ENCODE measurements at regions not wholly inside any gene's neighbourhood (a gene's known extent, or its start where the extent isn't known, plus 50 kb on each side); places are given as distances from the start of the nearest gene placed in this dataset.

- Histone ChIP-seq H3K27me3 (ENCODE audit: control insufficient read depth in 4 of 4, insufficient read depth in 4 of 4, low read length in 3 of 4) (no peaks in the 10 kb centered on the region), H3K4me3 (ENCODE audit: low read depth in 1 of 3, low read length in 3 of 3) (no peak overlapping the region), H3K4me1 (ENCODE audit: control insufficient read depth in 4 of 4, insufficient read depth in 4 of 4, low read length in 3 of 4) (no peaks in the 10 kb centered on the region), H3K27ac (ENCODE audit: low read depth in 1 of 2, low read length in 2 of 2) (no peak overlapping the region), H3K36me3 (ENCODE audit: control insufficient read depth in 4 of 4, insufficient read depth in 3 of 4, low read depth in 1 of 4, low read length in 3 of 4) (no peaks in the 10 kb centered on the region), H3K9me3 (ENCODE audit: control insufficient read depth in 4 of 4, low read length in 3 of 4) (no peaks in the 10 kb centered on the region), H3K9ac (ENCODE audit: low read depth in 1 of 2, low read length in 2 of 2) (no peak overlapping the region)
- 82% methylated on average over 1 of the region's 1 CpG for WGBS
- no peak for DNase-seq (ENCODE audit: low spot score)
- TF ChIP-seq YY1 (IDR thresholded peaks at IDR 0.05) (no peak), HNF4G (IDR thresholded peaks at IDR 0.05) (no peak), CTCF (IDR thresholded peaks at IDR 0.05; ENCODE audit: low read depth, low read length, missing input control) (no peak), MAX (IDR thresholded peaks at IDR 0.05) (no peak), RXRA (IDR thresholded peaks at IDR 0.05) (no peak), TAF1 (conservative IDR thresholded peaks at IDR 0.05) (no peak), FOXA2 (IDR thresholded peaks at IDR 0.05) (no peak), FOXA1 (IDR thresholded peaks at IDR 0.05) (no peak), JUND (IDR thresholded peaks at IDR 0.05) (no peak), GABPA (IDR thresholded peaks at IDR 0.05 in 1 of 2, conservative IDR thresholded peaks at IDR 0.05 in 1 of 2) (no peak), NR2F2 (IDR thresholded peaks at IDR 0.05) (no peak), EGR1 (IDR thresholded peaks at IDR 0.05; ENCODE audit: low read depth in 2 of 2) (no peak)
Observed at GRCh38 chr5:154129921-154130320, 60.6 kb upstream of the GALNT10 start.

- H3K4me3 ChIP-seq (ENCODE audit: low read depth in 1 of 3, low read length in 3 of 3), result no peak overlapping the region
- no peaks in the 10 kb centered on the region for H3K9me3 ChIP-seq (ENCODE audit: control insufficient read depth in 4 of 4, low read length in 3 of 4)
- H3K27ac ChIP-seq (ENCODE audit: low read depth in 1 of 2, low read length in 2 of 2), result no peak overlapping the region
- no peak for DNase-seq (ENCODE audit: low spot score)
- H3K9ac ChIP-seq (ENCODE audit: low read depth in 1 of 2, low read length in 2 of 2), result no peak overlapping the region
- no peaks in the 10 kb centered on the region for H3K27me3 ChIP-seq (ENCODE audit: control insufficient read depth in 4 of 4, insufficient read depth in 4 of 4, low read length in 3 of 4)
- H3K4me1 ChIP-seq (ENCODE audit: control insufficient read depth in 4 of 4, insufficient read depth in 4 of 4, low read length in 3 of 4), result no peaks in the 10 kb centered on the region
- no peaks in the 10 kb centered on the region for H3K36me3 ChIP-seq (ENCODE audit: control insufficient read depth in 4 of 4, insufficient read depth in 3 of 4, low read depth in 1 of 4, low read length in 3 of 4)
- 62% methylated on average over 5 of the region's 5 CpGs for whole genome bisulfite sequencing
- TF ChIP-seq CTCF (IDR thresholded peaks at IDR 0.05; ENCODE audit: low read depth, low read length, missing input control) (no peak), FOXA2 (IDR thresholded peaks at IDR 0.05) (no peak), RXRA (IDR thresholded peaks at IDR 0.05) (no peak), ATF3 (IDR thresholded peaks at IDR 0.05) (no peak), RAD21 (IDR thresholded peaks at IDR 0.05) (no peak)
Observed at GRCh38 chr5:154131817-154132216, 58.7 kb upstream of the GALNT10 start.

- Histone ChIP-seq H3K9me3 (ENCODE audit: control insufficient read depth in 4 of 4, low read length in 3 of 4) (no peaks in the 10 kb centered on the region), H3K4me1 (ENCODE audit: control insufficient read depth in 4 of 4, insufficient read depth in 4 of 4, low read length in 3 of 4) (no peaks in the 10 kb centered on the region), H3K4me3 (ENCODE audit: low read depth in 1 of 3, low read length in 3 of 3) (no peak overlapping the region), H3K27ac (ENCODE audit: low read depth in 1 of 2, low read length in 2 of 2) (no peak overlapping the region), H3K36me3 (ENCODE audit: control insufficient read depth in 4 of 4, insufficient read depth in 3 of 4, low read depth in 1 of 4, low read length in 3 of 4) (no peaks in the 10 kb centered on the region), H3K9ac (ENCODE audit: low read depth in 1 of 2, low read length in 2 of 2) (no peak overlapping the region), H3K27me3 (ENCODE audit: control insufficient read depth in 4 of 4, insufficient read depth in 4 of 4, low read length in 3 of 4) (no peaks in the 10 kb centered on the region)
- no peak for DNase-seq (ENCODE audit: low spot score)
- WGBS, result 69% methylated on average over 6 of the region's 6 CpGs
- TF ChIP-seq RXRA (IDR thresholded peaks at IDR 0.05) (no peak), EGR1 (IDR thresholded peaks at IDR 0.05; ENCODE audit: low read depth in 2 of 2) (no peak), HNF4G (IDR thresholded peaks at IDR 0.05) (no peak)
Observed at GRCh38 chr5:154132718-154133307, 57.7 kb upstream of the GALNT10 start.

Measured in liver (tissue), 8 donors.